Gastrocnemius medialis (tissue), 4 donors: ENCODE measurements at regions not wholly inside any gene's neighbourhood (a gene's known extent, or its start where the extent isn't known, plus 50 kb on each side); places are given as distances from the start of the nearest gene placed in this dataset.

Experiments
- ATAC-seq, 2 donors: fragments of 150-250 bp; one replicate each; pipeline ENCODE4 v1.9.1; 2016
- DNase-seq, 2 donors: peaks; one replicate each; pipeline ENCODE4 v3.0.0-alpha.2; 2019
- H3K27ac ChIP-seq, 4 donors: fragments of 200-600 bp; sonication (generic); 1 replicate in 1 of 4; 2 replicates in 3 of 4; pipeline ENCODE4 v1.5.1; 2016 to 2018; ENCODE audit warnings: mild to moderate bottlenecking in 2 of 4, moderate library complexity in 1 of 4
- H3K27me3 ChIP-seq, 3 donors: fragments of 200-600 bp; sonication (generic) in 2 of 3; 1 replicate in 1 of 3; 2 replicates in 2 of 3; pipeline versions ENCODE4 v1.5.1 to v1.6.0; 2016 to 2019; ENCODE audit warnings: mild to moderate bottlenecking in 1 of 3, moderate library complexity in 1 of 3
- H3K36me3 ChIP-seq, 2 donors: fragments of 200-600 bp; sonication (generic) in 1 of 2; one replicate each; pipeline ENCODE4 v1.5.1; 2017 to 2018
- H3K4me1 ChIP-seq, 2 donors: fragments of 200-600 bp; sonication (generic) in 1 of 2; one replicate each; pipeline ENCODE4 v1.5.1; 2016 to 2017; ENCODE audit warnings: mild to moderate bottlenecking in 2 of 2
- H3K4me3 ChIP-seq, 4 donors: fragments of 200-600 bp; sonication (generic) in 3 of 4; 1 replicate in 1 of 4; 2 replicates in 3 of 4; pipeline ENCODE4 v1.5.1; 2016 to 2019; ENCODE audit warnings: mild to moderate bottlenecking in 2 of 4
- H3K9me3 ChIP-seq, 3 donors: fragments of 200-600 bp; sonication (generic) in 2 of 3; 1 replicate in 1 of 3; 2 replicates in 2 of 3; pipeline ENCODE4 v1.5.1; 2016 to 2019
- POLR2A ChIP-seq, 2 donors: fragments of 450-650 bp; IDR thresholded peaks; one replicate each; pipeline ENCODE4 v1.6.1; 2017; ENCODE audit warnings: antibody characterized with exemption in 2 of 2, mild to moderate bottlenecking in 2 of 2, moderate library complexity in 2 of 2
- in situ Hi-C, 4 donors: fragments of 200-750 bp; cut with MboI; loops; one replicate each; pipeline versions ENCODE4 v1.15.0 to v1.8.0; 2017; ENCODE audit warnings: low sequenced_read_pairs in 4 of 4
- intact Hi-C: fragments of 100-400 bp; cut with DNase I; formaldehyde crosslinking; loops from one replicate; pipeline ENCODE4 v1.15.1; 2023; ENCODE audit warnings: low total_unique reads
- TF ChIP-seq, protein P1 (sequence below), 5 experiments: fragments of 450-650 bp in 3 of 5; fragments of 200-600 bp in 2 of 5; sonication (generic) in 2 of 5; IDR thresholded peaks in 4 of 5; conservative IDR thresholded peaks in 1 of 5; 1 replicate in 4 of 5; 2 replicates in 1 of 5; pipeline ENCODE4 v1.5.1; 2016 to 2019; ENCODE audit warnings: antibody characterized with exemption in 5 of 5, mild to moderate bottlenecking in 3 of 5, moderate library complexity in 3 of 5

GRCh38 chr18:24778810-24779418, 318.5 kb downstream of the HRH4 start:
- H3K4me1 ChIP-seq: no peaks in the 10 kb centered on the region
- no peak overlapping the region for H3K4me3 ChIP-seq
- ATAC-seq: no peak
- no peak for DNase-seq
- no peaks in the 10 kb centered on the region for H3K27me3 ChIP-seq
- H3K9me3 ChIP-seq: no peaks in the 10 kb centered on the region
- no peak overlapping the region for H3K27ac ChIP-seq
- in situ Hi-C loops: loop anchor here in 1 of 4 donors (25.0 kb wide), 1 partner anchor 92 kb away; no protein-coding TSS in a partner anchor
- intact Hi-C loops: no loop called here
- H3K36me3 ChIP-seq: no peaks in the 10 kb centered on the region
- TF ChIP-seq, protein P1, sequence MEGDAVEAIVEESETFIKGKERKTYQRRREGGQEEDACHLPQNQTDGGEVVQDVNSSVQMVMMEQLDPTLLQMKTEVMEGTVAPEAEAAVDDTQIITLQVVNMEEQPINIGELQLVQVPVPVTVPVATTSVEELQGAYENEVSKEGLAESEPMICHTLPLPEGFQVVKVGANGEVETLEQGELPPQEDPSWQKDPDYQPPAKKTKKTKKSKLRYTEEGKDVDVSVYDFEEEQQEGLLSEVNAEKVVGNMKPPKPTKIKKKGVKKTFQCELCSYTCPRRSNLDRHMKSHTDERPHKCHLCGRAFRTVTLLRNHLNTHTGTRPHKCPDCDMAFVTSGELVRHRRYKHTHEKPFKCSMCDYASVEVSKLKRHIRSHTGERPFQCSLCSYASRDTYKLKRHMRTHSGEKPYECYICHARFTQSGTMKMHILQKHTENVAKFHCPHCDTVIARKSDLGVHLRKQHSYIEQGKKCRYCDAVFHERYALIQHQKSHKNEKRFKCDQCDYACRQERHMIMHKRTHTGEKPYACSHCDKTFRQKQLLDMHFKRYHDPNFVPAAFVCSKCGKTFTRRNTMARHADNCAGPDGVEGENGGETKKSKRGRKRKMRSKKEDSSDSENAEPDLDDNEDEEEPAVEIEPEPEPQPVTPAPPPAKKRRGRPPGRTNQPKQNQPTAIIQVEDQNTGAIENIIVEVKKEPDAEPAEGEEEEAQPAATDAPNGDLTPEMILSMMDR (IDR thresholded peaks at IDR 0.05 in 4 of 5, conservative IDR thresholded peaks at IDR 0.05 in 1 of 5): no peak
- TF ChIP-seq POLR2A (IDR thresholded peaks at IDR 0.05): no peak

DNA sequence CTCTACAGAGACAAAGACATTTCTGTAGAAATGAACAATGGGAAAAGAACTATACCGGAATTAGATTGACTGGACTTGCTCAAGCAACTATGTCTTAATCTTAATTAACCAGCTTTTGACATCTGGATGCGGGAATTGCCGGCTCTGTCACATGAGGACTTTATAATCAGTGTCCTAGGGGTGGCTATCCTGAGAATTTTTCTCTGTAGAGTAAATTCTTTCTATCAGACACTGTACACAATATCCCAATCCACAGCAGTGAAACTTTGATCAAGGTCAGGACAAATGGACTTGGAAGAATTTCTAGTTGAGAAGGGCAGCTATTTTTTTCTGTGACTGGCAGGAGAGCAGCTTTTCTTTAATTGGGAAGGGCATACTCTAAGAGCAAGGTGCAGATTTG, 322.1 kb downstream of the HRH4 start:
- Histone ChIP-seq H3K4me3 (no peak overlapping the region), H3K36me3 (no peaks in the 10 kb centered on the region), H3K27me3 (no peaks in the 10 kb centered on the region), H3K9me3 (no peaks in the 10 kb centered on the region), H3K27ac (no peak overlapping the region), H3K4me1 (no peaks in the 10 kb centered on the region)
- intact Hi-C loops (no loop called here), in situ Hi-C loops (loop anchor here in 1 of 4 donors (25.0 kb wide), 1 partner anchor 95 kb away; no protein-coding TSS in a partner anchor)
- DNase-seq (no peak), ATAC-seq (no peak)
- no peak for TF ChIP-seq POLR2A (IDR thresholded peaks at IDR 0.05)
- TF ChIP-seq, protein P1 (IDR thresholded peaks at IDR 0.05 in 4 of 5, conservative IDR thresholded peaks at IDR 0.05 in 1 of 5): no peak

GRCh38 chr18:24785019-24785418, 324.6 kb downstream of the HRH4 start:
- intact Hi-C loops (no loop called here), in situ Hi-C loops (loop anchor here in 1 of 4 donors (25.0 kb wide), 1 partner anchor 98 kb away; no protein-coding TSS in a partner anchor)
- Histone ChIP-seq H3K9me3 (no peaks in the 10 kb centered on the region), H3K4me1 (no peaks in the 10 kb centered on the region), H3K4me3 (no peak overlapping the region), H3K36me3 (no peaks in the 10 kb centered on the region), H3K27ac (no peak overlapping the region), H3K27me3 (no peaks in the 10 kb centered on the region)
- no peak for DNase-seq
- ATAC-seq: no peak
- TF ChIP-seq, protein P1 (IDR thresholded peaks at IDR 0.05 in 4 of 5, conservative IDR thresholded peaks at IDR 0.05 in 1 of 5): no peak
- TF ChIP-seq POLR2A (IDR thresholded peaks at IDR 0.05): no peak

DNA sequence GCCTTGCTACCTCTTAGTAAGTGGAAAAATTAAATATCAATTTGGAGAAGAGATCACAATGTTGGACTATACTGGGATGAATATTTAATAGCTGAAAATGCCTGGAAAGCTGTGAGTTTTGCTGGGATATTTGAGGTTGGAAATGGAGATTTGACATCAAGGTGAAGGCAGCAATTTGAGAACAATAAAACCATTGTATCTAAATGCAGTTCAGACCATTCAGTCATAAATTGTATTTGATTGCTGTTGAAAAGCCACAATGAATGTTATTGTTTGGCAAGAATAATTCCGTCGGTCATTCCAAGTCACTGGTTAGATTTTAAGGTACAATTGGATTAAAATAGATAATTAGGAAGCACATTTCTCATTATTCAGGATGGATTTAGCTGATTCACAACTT, 325.6 kb downstream of the HRH4 start:
- TF ChIP-seq, protein P1 (IDR thresholded peaks at IDR 0.05 in 4 of 5, conservative IDR thresholded peaks at IDR 0.05 in 1 of 5): no peak
- TF ChIP-seq POLR2A (IDR thresholded peaks at IDR 0.05): no peak
- Histone ChIP-seq H3K4me3 (no peak overlapping the region), H3K9me3 (no peaks in the 10 kb centered on the region), H3K27me3 (no peaks in the 10 kb centered on the region), H3K36me3 (no peaks in the 10 kb centered on the region), H3K4me1 (no peaks in the 10 kb centered on the region), H3K27ac (no peak overlapping the region)
- intact Hi-C loops (no loop called here), in situ Hi-C loops (loop anchor here in 1 of 4 donors (25.0 kb wide), 1 partner anchor 99 kb away; no protein-coding TSS in a partner anchor)
- DNase-seq (no peak), ATAC-seq (no peak)
